ENCODE measurements at regions not wholly inside any gene's neighbourhood (a gene's known extent, or its start where the extent isn't known, plus 50 kb on each side); places are given as distances from the start of the nearest gene placed in this dataset.

GRCh38 chr11:13850231-13851005 lies 112.1 kb upstream of the SPON1 start:
- TF ChIP-seq CTCF (IDR thresholded peaks at IDR 0.05; ENCODE audit: low read depth, low read length) (no peak), MYC (IDR thresholded peaks at IDR 0.05; ENCODE audit: low read depth, low read length) (no peak), POLR2A (IDR thresholded peaks at IDR 0.05; ENCODE audit: extremely low read depth, insufficient read length) (no peak), MAX (IDR thresholded peaks at IDR 0.05; ENCODE audit: low read depth, low read length) (no peak)
